ENCODE measurements at regions not wholly inside any gene's neighbourhood (a gene's known extent, or its start where the extent isn't known, plus 50 kb on each side); places are given as distances from the start of the nearest gene placed in this dataset.

GRCh38 chr13:74000876-74001275, 133.3 kb downstream of the KLF12 start:
- no peak for DNase-seq (ENCODE audit: low spot score)

DNA sequence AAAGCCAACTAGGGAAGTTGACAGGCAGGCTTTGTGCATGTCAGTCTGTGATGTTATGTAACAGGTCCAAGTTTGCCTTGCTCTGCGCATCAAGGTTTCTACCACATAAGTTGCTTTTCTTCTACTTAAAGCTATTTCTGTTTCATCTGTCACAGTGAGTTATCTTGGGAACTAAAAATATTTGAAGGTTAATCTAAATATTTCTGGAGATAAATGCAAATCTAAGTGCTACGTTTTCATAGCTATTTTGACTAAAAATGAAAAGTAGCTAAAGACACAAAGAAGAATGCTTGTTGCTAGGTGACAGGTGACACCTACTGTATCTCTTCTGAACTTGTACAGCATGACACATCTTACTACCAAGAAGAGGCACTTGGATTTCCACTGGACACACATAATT, 135.6 kb downstream of the KLF12 start:
- DNase-seq (ENCODE audit: low spot score) = peak; percentile 33

- no peak for DNase-seq (ENCODE audit: low spot score)
These were observed 136.2 kb downstream of the KLF12 start for GRCh38 chr13:73997964-73998363.

GRCh38 chr13:73996569-73996968, 137.6 kb downstream of the KLF12 start:
- DNase-seq (ENCODE audit: low spot score) = no peak

DNA sequence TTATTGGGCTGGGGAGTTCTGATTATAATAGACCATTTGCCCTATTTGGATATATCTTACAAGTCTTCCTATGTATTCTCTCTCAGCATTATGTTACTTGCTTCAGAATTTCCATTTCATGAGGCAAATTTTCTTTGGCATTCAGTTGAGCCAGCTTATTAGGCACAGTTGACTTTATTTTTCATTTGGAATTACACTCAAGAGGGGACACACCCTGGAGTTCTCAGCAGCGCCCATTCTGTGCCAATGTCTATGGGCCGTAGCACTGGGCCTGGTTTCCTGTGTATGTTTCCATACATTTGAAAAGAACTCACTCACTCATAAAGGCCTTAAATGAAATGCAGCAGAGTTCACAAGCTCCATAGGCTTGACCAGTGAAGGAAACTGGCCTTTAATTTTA, 138.5 kb downstream of the KLF12 start:
- no peak for DNase-seq (ENCODE audit: low spot score)

DNA sequence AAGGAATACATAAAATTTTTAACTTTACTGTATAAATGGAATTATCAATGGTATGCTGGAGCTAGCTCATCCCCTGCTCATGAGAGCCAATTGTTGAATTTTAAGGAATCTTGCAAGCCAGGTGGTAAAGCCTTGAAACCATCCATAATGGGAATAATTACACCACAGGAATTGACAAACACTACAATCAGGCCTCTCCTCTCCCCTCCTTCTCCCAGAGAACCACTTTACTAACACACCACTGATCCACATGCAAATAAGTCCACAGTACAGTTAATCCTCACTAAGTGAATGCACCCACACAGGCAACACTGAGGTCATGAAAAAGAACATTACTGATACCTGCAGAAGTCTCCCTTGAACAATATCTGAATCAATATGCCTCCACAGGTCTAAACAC, 140.5 kb downstream of the KLF12 start:
- no peak for DNase-seq (ENCODE audit: low spot score)

DNA sequence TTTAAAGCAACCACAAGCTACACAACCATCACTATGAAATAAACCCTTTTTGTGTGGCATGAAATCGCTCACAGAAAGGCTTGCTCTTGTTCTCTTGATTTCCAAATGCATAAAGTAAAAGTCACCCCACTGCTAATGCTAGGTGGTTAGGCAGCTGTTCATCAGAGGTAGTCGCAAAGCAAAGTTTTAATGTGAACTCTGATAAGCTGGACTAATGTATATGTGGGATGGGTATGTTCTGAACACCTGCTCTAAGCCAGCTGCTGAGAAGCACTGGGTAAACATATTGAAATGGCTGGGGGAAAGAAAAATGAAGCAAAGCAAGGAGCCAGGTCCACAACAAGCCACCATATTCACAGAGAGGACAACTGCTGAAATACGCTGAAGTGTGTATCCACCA, 142.3 kb downstream of the KLF12 start:
- DNase-seq (ENCODE audit: low spot score) = no peak

GRCh38 chr13:73991384-73991783, 142.8 kb downstream of the KLF12 start:
- DNase-seq (ENCODE audit: low spot score) = no peak

- DNase-seq (ENCODE audit: low spot score) = no peak
These were observed 144.9 kb downstream of the KLF12 start for GRCh38 chr13:73989244-73989843.

GRCh38 chr13:73988461-73988860, 145.7 kb downstream of the KLF12 start:
- DNase-seq (ENCODE audit: low spot score) = no peak

DNA sequence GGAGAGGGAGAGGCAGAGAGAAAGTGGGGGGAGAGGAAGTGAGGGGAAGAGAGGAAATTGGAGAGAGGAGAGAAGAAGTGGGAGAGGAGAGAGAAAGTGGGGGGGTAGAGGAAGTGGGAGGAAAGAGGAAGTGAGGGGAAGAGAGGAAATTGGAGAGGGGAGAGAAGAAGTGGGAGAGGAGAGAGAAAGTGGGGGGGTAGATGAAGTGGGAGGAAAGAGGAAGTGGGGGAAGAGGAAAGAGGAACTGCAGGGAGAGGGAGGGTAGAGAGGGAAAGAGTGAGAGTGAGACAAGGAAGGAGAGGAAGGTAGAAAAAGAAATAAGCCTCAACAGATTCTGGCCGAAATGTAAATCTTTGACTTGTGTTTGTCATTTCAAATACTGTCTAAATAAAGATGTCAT, 146.6 kb downstream of the KLF12 start:
- DNase-seq (ENCODE audit: low spot score) = no peak

DNA sequence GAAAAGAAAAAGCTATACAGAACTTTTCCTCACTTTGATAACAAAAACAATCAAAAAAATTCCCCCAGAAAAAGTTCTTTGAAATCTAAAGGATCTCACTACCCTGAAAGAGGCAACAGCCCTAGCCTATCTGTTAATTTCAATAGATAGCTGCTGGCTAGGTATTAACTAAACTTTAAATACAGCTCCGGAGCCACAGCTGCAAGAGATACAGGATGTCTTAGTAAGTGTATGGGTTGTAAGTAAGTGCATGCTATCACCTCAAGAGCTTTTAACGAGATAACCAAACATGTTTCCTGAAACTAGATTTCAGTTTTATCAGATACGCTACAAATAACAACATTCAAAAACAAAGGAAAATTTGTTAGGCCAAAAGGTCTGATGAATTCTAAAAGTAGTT, 148.4 kb downstream of the KLF12 start:
- peak; percentile 34 for DNase-seq (ENCODE audit: low spot score)

GRCh38 chr13:73984949-73985691, 149.1 kb downstream of the KLF12 start:
- DNase-seq (ENCODE audit: low spot score) = peak; percentile 76

- DNase-seq (ENCODE audit: low spot score) = no peak
These were observed 150.0 kb downstream of the KLF12 start for GRCh38 chr13:73984201-73984600.

DNA sequence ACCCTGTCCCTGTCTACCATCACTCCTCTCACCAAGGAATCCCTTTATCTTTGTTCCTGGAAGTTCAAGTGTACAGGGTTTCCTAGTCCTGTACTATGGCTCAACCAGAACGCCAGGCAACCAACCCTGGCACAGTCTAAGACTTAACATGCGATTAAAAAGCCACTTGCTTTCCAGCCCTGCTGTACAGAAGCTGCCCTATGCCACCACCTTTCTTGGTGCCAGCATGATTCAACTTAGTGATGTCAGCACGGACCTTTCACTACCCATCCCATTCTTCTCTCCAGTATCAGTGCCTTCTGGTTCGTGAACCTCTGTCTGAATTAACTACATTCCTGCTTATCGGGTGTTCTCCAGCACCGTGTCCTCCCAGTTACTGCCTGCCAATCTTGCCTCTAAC, 151.1 kb downstream of the KLF12 start:
- no peak for DNase-seq (ENCODE audit: low spot score)

- no peak for DNase-seq (ENCODE audit: low spot score)
These were observed 152.6 kb downstream of the KLF12 start for GRCh38 chr13:73981595-73981994.

DNA sequence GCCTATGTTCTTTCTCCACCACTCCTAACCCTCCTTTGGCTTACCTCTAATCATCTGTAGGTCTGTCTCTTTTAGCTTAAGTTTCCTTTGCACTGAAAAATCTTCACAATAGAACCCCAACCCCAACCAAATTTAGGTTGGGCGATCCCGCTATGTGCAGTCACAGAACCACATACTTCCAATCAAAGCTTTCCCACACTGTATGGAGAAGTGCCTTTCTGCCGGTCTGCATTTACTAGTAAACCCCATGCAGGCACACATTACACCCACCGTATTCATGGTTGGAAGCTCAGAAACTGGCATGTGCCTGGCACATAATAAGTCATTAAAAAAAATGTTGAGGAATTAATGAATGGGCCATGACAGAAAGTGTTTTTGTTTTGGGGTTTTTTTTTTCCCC, 158.4 kb downstream of the KLF12 start:
- DNase-seq (ENCODE audit: low spot score) = no peak

DNA sequence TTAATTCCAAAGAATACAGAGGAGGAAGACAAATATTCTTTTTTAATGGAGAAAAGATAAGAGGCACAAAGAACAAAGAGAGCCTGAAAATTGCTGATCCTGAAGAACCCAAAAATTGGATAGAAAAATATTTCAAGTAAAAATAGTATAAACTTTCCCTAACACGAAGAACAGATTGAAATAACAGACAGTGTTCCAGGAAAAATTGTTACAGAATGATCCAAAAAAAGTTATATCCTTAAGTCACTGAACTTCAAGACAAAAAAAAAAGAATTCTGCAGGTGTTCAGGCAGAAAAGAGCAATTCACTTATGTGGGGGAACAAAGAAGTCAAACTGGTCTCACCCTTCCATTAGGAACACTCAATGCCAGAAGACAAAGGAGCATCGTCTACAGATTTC, 160.2 kb downstream of the KLF12 start:
- DNase-seq (ENCODE audit: low spot score) = no peak

DNA sequence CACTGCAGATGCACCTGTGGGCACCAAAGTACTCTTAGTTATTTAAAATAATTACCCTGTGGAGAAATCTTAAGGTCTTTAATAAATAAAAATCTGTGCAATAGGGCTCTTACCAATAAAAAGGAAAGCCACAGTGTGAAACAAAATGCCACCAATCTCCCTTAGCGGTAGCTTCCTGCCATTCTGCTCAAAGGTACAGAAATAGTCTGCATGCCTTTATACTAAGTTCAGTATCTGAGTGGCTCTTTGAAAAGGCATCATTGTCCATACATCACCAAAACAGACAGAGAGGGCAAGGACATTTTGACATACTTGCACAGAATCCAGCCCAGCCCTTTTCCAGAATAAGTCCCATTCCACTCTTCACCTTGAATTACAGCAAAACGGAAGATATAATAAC, 161.0 kb downstream of the KLF12 start:
- no peak for DNase-seq (ENCODE audit: low spot score)

- DNase-seq (ENCODE audit: low spot score) = no peak
These were observed 161.7 kb downstream of the KLF12 start for GRCh38 chr13:73972545-73972944.

DNA sequence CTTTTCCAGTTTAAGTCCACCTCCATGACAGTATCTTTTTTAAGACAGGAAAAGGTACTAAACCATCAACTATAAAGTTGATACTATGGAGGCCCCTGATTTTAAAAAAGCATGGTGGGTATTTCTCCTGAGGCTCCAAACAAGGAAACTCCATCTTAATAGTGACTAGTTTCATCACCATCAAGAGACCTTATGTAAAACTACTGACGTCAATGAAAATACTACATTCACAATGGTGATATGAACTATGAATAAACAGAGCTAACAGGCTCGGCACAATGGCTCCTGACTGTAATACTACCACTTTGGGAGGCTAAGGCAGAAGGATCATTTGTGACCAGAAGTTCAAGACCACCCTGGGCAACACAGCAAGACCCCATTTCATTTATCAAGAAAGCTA, 162.7 kb downstream of the KLF12 start:
- DNase-seq (ENCODE audit: low spot score) = no peak

DNA sequence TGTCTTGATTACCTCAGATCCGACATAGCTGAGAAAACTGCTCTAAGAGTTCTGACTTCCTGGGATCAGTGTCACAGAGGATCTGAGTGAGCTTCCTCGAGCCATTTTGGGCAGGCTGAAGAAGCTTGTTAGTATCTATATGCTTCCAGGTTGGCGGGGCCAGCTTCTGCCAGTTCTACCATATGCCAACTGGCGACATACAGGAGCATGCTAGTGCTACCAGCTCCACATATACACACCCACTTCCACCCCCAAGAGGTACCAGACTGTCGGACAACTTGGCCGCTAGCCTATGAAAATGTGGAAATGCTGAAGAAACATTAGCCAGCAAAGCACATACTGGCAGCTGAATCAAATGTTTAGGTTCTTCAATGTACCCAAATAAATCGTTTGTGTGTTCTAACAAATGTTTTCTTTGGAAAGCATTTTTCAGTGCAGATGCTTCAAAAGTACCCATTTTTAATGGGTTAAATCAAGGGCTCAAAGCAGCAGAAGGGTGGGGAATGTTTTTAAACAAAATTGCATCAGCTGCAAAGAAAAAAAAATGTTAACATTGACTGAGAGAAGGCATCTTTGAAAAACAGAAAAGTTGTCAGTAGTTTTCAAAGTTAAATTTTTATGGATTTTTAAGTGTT, 163.7 kb downstream of the KLF12 start:
- DNase-seq (ENCODE audit: low spot score) = no peak

GRCh38 chr13:73967397-73968165, 166.6 kb downstream of the KLF12 start:
- DNase-seq (ENCODE audit: low spot score) = no peak

Measured in CD4-positive, alpha-beta T cell treated with Interleukin-15 for 4 hours (primary cell).